GM21529 (cell line): ENCODE measurements at regions not wholly inside any gene's neighbourhood (a gene's known extent, or its start where the extent isn't known, plus 50 kb on each side); places are given as distances from the start of the nearest gene placed in this dataset.
A peak's percentile ranks its signal among the peaks of the same experiment; 100 is the strongest.

Source experiments
- ATAC-seq: cut with Tn5 transposase; IDR thresholded peaks from one replicate; pipeline ENCODE4 v1.9.1; 2021; ENCODE audit not compliant: unreplicated experiment

GRCh38 chr14:65308536-65308935, 104.0 kb upstream of the FUT8 start:
- no peak for ATAC-seq

- no peak for ATAC-seq
Measured at GRCh38 chr14:65310568-65310967, 102.0 kb upstream of the FUT8 start.

GRCh38 chr14:65312859-65313258, 99.7 kb upstream of the FUT8 start:
- no peak for ATAC-seq

GRCh38 chr14:65318636-65319506, 93.7 kb upstream of the FUT8 start:
- peak; percentile 64 for ATAC-seq

- ATAC-seq = peak; percentile 39
Measured at GRCh38 chr14:65320661-65321308, 91.7 kb upstream of the FUT8 start.

GRCh38 chr14:65321370-65321875, 91.1 kb upstream of the FUT8 start:
- ATAC-seq = peak; percentile 43

- no peak for ATAC-seq
Measured at GRCh38 chr14:65329481-65329880, 83.0 kb upstream of the FUT8 start.

- ATAC-seq = no peak
Measured at GRCh38 chr14:65329911-65330310, 82.6 kb upstream of the FUT8 start.

GRCh38 chr14:65330416-65330815, 82.1 kb upstream of the FUT8 start:
- ATAC-seq = no peak

GRCh38 chr14:65331652-65332051, 80.9 kb upstream of the FUT8 start:
- ATAC-seq = no peak

- no peak for ATAC-seq
Measured at GRCh38 chr14:65332141-65332871, 80.2 kb upstream of the FUT8 start.

GRCh38 chr14:65333943-65334687, 78.4 kb upstream of the FUT8 start:
- ATAC-seq = no peak

GRCh38 chr14:65334765-65335410, 77.6 kb upstream of the FUT8 start:
- ATAC-seq = no peak

- no peak for ATAC-seq
Measured at GRCh38 chr14:65335411-65335947, 77.1 kb upstream of the FUT8 start.

- no peak for ATAC-seq
Measured at GRCh38 chr14:65336191-65336591, 76.3 kb upstream of the FUT8 start.

- no peak for ATAC-seq
Measured at GRCh38 chr14:65339866-65340265, 72.7 kb upstream of the FUT8 start.

- no peak for ATAC-seq
Measured at GRCh38 chr14:65344011-65344410, 68.5 kb upstream of the FUT8 start.

- ATAC-seq = no peak
Measured at GRCh38 chr14:65345266-65345665, 67.3 kb upstream of the FUT8 start.

GRCh38 chr14:65346474-65346873, 66.1 kb upstream of the FUT8 start:
- no peak for ATAC-seq

GRCh38 chr14:65346895-65347294, 65.6 kb upstream of the FUT8 start:
- ATAC-seq = no peak
